GM19351 (cell line): ENCODE measurements at regions not wholly inside any gene's neighbourhood (a gene's known extent, or its start where the extent isn't known, plus 50 kb on each side); places are given as distances from the start of the nearest gene placed in this dataset.

Source experiments
- ATAC-seq: cut with Tn5 transposase; IDR thresholded peaks from one replicate; pipeline ENCODE4 v1.9.1; 2021; ENCODE audit warnings: mild to moderate bottlenecking, moderate library complexity; ENCODE audit not compliant: unreplicated experiment

- ATAC-seq = no peak
Measured at GRCh38 chr18:51637881-51638280, 440.4 kb upstream of the MEX3C start.

GRCh38 chr18:51639541-51639940 lies 442.1 kb upstream of the MEX3C start:
- no peak for ATAC-seq

- no peak for ATAC-seq
Measured at GRCh38 chr18:51643483-51643882, 446.0 kb upstream of the MEX3C start.

- no peak for ATAC-seq
Measured at GRCh38 chr18:51645607-51646006, 448.1 kb upstream of the MEX3C start.

- no peak for ATAC-seq
Measured at GRCh38 chr18:51647346-51647745, 449.9 kb upstream of the MEX3C start.

GRCh38 chr18:51647942-51648341 lies 450.5 kb upstream of the MEX3C start:
- no peak for ATAC-seq

GRCh38 chr18:51649796-51650195 lies 452.3 kb upstream of the MEX3C start:
- no peak for ATAC-seq

GRCh38 chr18:51651761-51652160 lies 454.3 kb upstream of the MEX3C start:
- no peak for ATAC-seq

GRCh38 chr18:51653507-51654213 lies 456.2 kb upstream of the MEX3C start:
- ATAC-seq = no peak

GRCh38 chr18:51654488-51655326 lies 457.2 kb upstream of the MEX3C start:
- ATAC-seq = peak; percentile 84

GRCh38 chr18:51655327-51655698 lies 457.8 kb upstream of the MEX3C start:
- ATAC-seq = peak; percentile 90

GRCh38 chr18:51656249-51656648 lies 458.8 kb upstream of the MEX3C start:
- ATAC-seq = no peak

GRCh38 chr18:51658436-51658835 lies 461.0 kb upstream of the MEX3C start:
- no peak for ATAC-seq

- no peak for ATAC-seq
Measured at GRCh38 chr18:51659781-51660180, 462.3 kb upstream of the MEX3C start.

- no peak for ATAC-seq
Measured at GRCh38 chr18:51660188-51660715, 462.8 kb upstream of the MEX3C start.

- ATAC-seq = no peak
Measured at GRCh38 chr18:51664236-51664635, 466.8 kb upstream of the MEX3C start.

GRCh38 chr18:51666763-51667191 lies 469.3 kb upstream of the MEX3C start:
- no peak for ATAC-seq

- peak; percentile 86 for ATAC-seq
Measured at GRCh38 chr18:51668101-51668500, 470.6 kb upstream of the MEX3C start.

GRCh38 chr18:51668607-51669006 lies 471.1 kb upstream of the MEX3C start:
- ATAC-seq = no peak

GRCh38 chr18:51686590-51686989 lies 489.1 kb upstream of the MEX3C start:
- ATAC-seq = no peak

GRCh38 chr18:51687845-51688585 lies 490.5 kb upstream of the MEX3C start:
- ATAC-seq = no peak
